ENCODE measurements at regions not wholly inside any gene's neighbourhood (a gene's known extent, or its start where the extent isn't known, plus 50 kb on each side); places are given as distances from the start of the nearest gene placed in this dataset.

DNA sequence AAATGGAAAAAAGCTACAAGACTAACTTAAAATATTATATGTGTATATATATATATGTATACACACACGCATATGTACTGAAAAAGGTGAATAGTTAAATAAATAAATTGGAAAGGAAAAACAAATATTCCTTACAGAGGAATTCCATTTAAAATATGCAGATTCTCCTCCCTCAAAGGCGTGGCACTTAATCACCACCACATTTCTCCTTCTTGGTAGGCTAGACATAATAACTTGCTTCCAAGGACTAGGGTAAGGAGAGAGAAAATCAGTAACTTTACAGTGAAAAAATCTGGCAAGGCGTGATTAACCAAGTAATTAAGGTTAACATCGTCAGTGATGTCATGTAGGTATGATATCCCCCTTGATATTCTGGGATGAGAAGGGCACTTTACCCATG is 84.0 kb upstream of the USP25 start:
- H3K36me3 ChIP-seq (replicated peaks) = no peaks in the 10 kb centered on the region
- no peak overlapping the region for H3K4me3 ChIP-seq (ENCODE audit: low read depth, low read length)
- TF ChIP-seq CTCF (IDR thresholded peaks at IDR 0.05; ENCODE audit: low read depth, low read length, missing control alignments) = no peak
- no peaks in the 10 kb centered on the region for H3K27me3 ChIP-seq (replicated peaks)
- DNase-seq = no peak
- in situ Hi-C loops (cut with HindIII; ENCODE audit: low pct_ligation_motif_present, low sequenced_read_pairs) = no loop called here
- no peak overlapping the region for H3K27ac ChIP-seq

GRCh38 chr21:15650735-15651134 is 79.0 kb upstream of the USP25 start:
- Histone ChIP-seq H3K36me3 (replicated peaks) (no peaks in the 10 kb centered on the region), H3K27ac (no peak overlapping the region), H3K27me3 (replicated peaks) (no peaks in the 10 kb centered on the region), H3K4me3 (ENCODE audit: low read depth, low read length) (no peak overlapping the region)
- no peak for TF ChIP-seq CTCF (IDR thresholded peaks at IDR 0.05; ENCODE audit: low read depth, low read length, missing control alignments)
- no peak for DNase-seq
- in situ Hi-C loops (cut with HindIII; ENCODE audit: low pct_ligation_motif_present, low sequenced_read_pairs) = no loop called here

DNA sequence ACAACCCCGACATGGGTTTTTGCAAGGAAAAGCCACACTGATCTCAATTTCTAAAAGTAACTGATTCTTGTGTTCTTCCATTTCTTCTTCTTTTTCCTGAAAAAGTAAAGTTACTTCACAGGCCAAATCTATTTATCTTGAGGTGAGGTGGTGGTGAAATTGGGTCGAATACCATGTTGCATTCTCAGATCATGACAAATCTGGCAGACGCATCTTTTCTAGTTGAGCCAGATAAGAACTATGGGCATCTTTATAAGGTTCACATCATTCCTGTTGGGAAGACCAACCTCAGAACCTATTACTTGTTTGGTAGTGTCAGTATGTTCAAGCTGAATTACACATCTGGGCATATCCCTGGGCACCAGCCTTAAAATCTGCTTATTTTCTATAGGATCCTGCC is 78.6 kb upstream of the USP25 start:
- no peak for DNase-seq
- in situ Hi-C loops (cut with HindIII; ENCODE audit: low pct_ligation_motif_present, low sequenced_read_pairs) = no loop called here
- TF ChIP-seq CTCF (IDR thresholded peaks at IDR 0.05; ENCODE audit: low read depth, low read length, missing control alignments) = no peak
- Histone ChIP-seq H3K36me3 (replicated peaks) (no peaks in the 10 kb centered on the region), H3K4me3 (ENCODE audit: low read depth, low read length) (no peak overlapping the region), H3K27ac (no peak overlapping the region), H3K27me3 (replicated peaks) (no peaks in the 10 kb centered on the region)

- TF ChIP-seq CTCF (IDR thresholded peaks at IDR 0.05; ENCODE audit: low read depth, low read length, missing control alignments) = no peak
- no peak for DNase-seq
- Histone ChIP-seq H3K27me3 (replicated peaks) (no peaks in the 10 kb centered on the region), H3K36me3 (replicated peaks) (no peaks in the 10 kb centered on the region), H3K27ac (no peak overlapping the region), H3K4me3 (ENCODE audit: low read depth, low read length) (no peak overlapping the region)
- in situ Hi-C loops (cut with HindIII; ENCODE audit: low pct_ligation_motif_present, low sequenced_read_pairs) = no loop called here
Observed at GRCh38 chr21:15653710-15654109, 76.1 kb upstream of the USP25 start.

GRCh38 chr21:15654171-15654570 is 75.6 kb upstream of the USP25 start:
- Histone ChIP-seq H3K27me3 (replicated peaks) (no peaks in the 10 kb centered on the region), H3K27ac (no peak overlapping the region), H3K4me3 (ENCODE audit: low read depth, low read length) (no peak overlapping the region), H3K36me3 (replicated peaks) (no peaks in the 10 kb centered on the region)
- DNase-seq = no peak
- in situ Hi-C loops (cut with HindIII; ENCODE audit: low pct_ligation_motif_present, low sequenced_read_pairs) = no loop called here
- TF ChIP-seq CTCF (IDR thresholded peaks at IDR 0.05; ENCODE audit: low read depth, low read length, missing control alignments) = no peak

DNA sequence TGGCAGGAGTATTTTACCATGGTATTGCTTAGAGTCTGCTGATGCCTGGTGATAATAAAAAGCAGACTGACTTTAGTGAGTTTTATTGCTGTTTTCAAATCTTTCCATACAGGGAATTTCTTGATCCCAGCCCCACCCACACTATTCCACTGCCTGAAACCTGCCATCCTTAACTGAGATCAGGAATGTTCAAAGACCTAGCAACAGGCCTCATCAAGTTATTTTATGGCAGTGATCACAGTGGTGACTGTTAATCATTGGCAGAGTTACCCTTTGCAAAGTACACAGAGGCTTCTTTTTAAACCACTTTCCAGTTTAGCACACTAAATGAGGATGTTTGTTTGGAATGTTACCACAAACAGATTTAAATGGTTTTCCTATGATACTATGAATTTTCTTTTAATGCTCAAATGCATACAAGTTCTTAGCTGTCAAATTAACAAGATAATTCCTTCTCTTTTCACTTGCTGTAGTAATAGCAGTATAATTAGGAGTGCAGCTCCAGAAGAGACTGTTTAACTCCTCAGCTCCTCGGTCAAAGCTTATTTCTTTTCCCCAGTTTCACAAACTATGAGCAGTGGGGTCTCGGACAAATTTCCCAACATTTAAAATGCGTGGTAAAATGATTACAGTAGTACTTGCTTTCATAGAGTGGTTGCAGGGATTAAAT is 69.9 kb upstream of the USP25 start:
- H3K36me3 ChIP-seq (replicated peaks) = no peaks in the 10 kb centered on the region
- TF ChIP-seq CTCF (IDR thresholded peaks at IDR 0.05; ENCODE audit: low read depth, low read length, missing control alignments) = no peak
- in situ Hi-C loops (cut with HindIII; ENCODE audit: low pct_ligation_motif_present, low sequenced_read_pairs) = no loop called here
- no peak overlapping the region for H3K27ac ChIP-seq
- DNase-seq = no peak
- no peaks in the 10 kb centered on the region for H3K27me3 ChIP-seq (replicated peaks)
- no peak overlapping the region for H3K4me3 ChIP-seq (ENCODE audit: low read depth, low read length)

All from brain microvascular endothelial cell (primary cell).